RWPE1 (cell line): ENCODE measurements at regions not wholly inside any gene's neighbourhood (a gene's known extent, or its start where the extent isn't known, plus 50 kb on each side); places are given as distances from the start of the nearest gene placed in this dataset.

ENCODE experiments used
- CTCF ChIA-PET: fragments of 350-600 bp; sonication (Branson Sonifier 250); formaldehyde crosslinking; extraction: SDS; loops from one replicate; lab custom pipeline; 2021; lab: Yijun Ruan, JAX
- POLR2A ChIA-PET: fragments of 400-600 bp; formaldehyde crosslinking; extraction: SDS; loops from one replicate; lab custom pipeline; 2020; ENCODE audit warnings: antibody characterized with exemption; ENCODE audit not compliant: low non-redundant PET; lab: Yijun Ruan, JAX
- DNase-seq: peaks from one replicate; pipeline ENCODE4 v3.0.0; 2012; ENCODE audit warnings: low spot score
- H3K27ac ChIP-seq: fragments of 450-650 bp; 2 replicates; pipeline ENCODE4 v1.5.1; 2017
- TF ChIP-seq, protein P1 (sequence below): fragments of 450-650 bp; conservative IDR thresholded peaks from 2 replicates; pipeline ENCODE4 v1.5.1; 2017; ENCODE audit warnings: low read depth, mild to moderate bottlenecking

GRCh38 chr2:19264852-19265251 lies 93.6 kb downstream of the OSR1 start:
- no peak for DNase-seq
- no peak overlapping the region for H3K27ac ChIP-seq
- TF ChIP-seq, protein P1, sequence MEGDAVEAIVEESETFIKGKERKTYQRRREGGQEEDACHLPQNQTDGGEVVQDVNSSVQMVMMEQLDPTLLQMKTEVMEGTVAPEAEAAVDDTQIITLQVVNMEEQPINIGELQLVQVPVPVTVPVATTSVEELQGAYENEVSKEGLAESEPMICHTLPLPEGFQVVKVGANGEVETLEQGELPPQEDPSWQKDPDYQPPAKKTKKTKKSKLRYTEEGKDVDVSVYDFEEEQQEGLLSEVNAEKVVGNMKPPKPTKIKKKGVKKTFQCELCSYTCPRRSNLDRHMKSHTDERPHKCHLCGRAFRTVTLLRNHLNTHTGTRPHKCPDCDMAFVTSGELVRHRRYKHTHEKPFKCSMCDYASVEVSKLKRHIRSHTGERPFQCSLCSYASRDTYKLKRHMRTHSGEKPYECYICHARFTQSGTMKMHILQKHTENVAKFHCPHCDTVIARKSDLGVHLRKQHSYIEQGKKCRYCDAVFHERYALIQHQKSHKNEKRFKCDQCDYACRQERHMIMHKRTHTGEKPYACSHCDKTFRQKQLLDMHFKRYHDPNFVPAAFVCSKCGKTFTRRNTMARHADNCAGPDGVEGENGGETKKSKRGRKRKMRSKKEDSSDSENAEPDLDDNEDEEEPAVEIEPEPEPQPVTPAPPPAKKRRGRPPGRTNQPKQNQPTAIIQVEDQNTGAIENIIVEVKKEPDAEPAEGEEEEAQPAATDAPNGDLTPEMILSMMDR: no peak
- CTCF ChIA-PET: no interaction called here
- POLR2A ChIA-PET: no interaction called here

- H3K27ac ChIP-seq: no peak overlapping the region
- ChIA-PET POLR2A (no interaction called here), CTCF (interaction anchor here (0.6 kb wide), 1 partner anchor 22 kb away, joined by 6 read pairs; no protein-coding TSS in a partner anchor)
- TF ChIP-seq, protein P1: no peak
- DNase-seq: no peak
Observed at GRCh38 chr2:19262150-19262549, 96.3 kb downstream of the OSR1 start.

- TF ChIP-seq, protein P1: no peak
- H3K27ac ChIP-seq: no peak overlapping the region
- CTCF ChIA-PET: no interaction called here
- POLR2A ChIA-PET: no interaction called here
- DNase-seq: no peak
Observed at GRCh38 chr2:19261061-19261460, 97.4 kb downstream of the OSR1 start.

DNA sequence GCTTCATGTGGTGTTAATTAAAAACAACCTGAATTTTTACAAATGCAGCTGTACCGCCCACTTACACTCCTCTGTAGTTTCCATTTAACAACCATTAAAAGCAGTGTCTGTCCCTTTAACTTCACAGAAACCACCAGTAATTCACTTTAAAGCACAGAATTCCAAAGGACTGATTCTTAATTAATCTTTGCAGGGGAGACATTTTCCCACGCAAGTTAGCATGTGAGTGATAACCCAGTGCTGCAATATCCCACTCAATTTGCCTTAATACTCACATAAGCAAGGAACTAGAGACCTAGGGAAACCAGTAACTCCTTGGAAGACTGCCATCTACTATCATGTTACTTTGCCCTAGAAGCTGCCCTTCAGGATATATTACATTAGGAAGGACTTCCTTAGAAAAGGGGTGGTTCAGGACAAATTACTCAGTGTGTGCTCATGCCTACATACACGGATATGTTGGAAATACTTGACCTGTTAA lies 102.3 kb downstream of the OSR1 start:
- ChIA-PET POLR2A (no interaction called here), CTCF (interaction anchor here (0.7 kb wide), 1 partner anchor 16 kb away, joined by 4 read pairs; no protein-coding TSS in a partner anchor)
- DNase-seq: peak; percentile 87
- no peak overlapping the region for H3K27ac ChIP-seq
- TF ChIP-seq, protein P1: no peak

- no peak overlapping the region; the same call in 1 of the 2 replicates for H3K27ac ChIP-seq
- ChIA-PET CTCF (no interaction called here), POLR2A (no interaction called here)
- no peak for DNase-seq
- TF ChIP-seq, protein P1: no peak
Observed at GRCh38 chr2:19255481-19255880, 102.9 kb downstream of the OSR1 start.

GRCh38 chr2:19251554-19251953 lies 106.9 kb downstream of the OSR1 start:
- ChIA-PET CTCF (no interaction called here), POLR2A (no interaction called here)
- DNase-seq: no peak
- H3K27ac ChIP-seq: no peak overlapping the region
- TF ChIP-seq, protein P1: no peak
